ENCODE measurements at regions not wholly inside any gene's neighbourhood (a gene's known extent, or its start where the extent isn't known, plus 50 kb on each side); places are given as distances from the start of the nearest gene placed in this dataset.

GRCh38 chr1:30650968-30651320 lies 72.4 kb downstream of the MATN1 start:
- H3K4me3 ChIP-seq (ENCODE audit: low read length in 2 of 2): no peak overlapping the region

GRCh38 chr1:30650038-30650967 lies 73.1 kb downstream of the MATN1 start:
- H3K9me3 ChIP-seq (ENCODE audit: control insufficient read depth in 2 of 2, low read length in 2 of 2): peaks cover 0 to 2% of the 10 kb centered on the region in 2 donors
- H3K9ac ChIP-seq (ENCODE audit: low read length in 2 of 2): no peak overlapping the region
- H3K4me3 ChIP-seq (ENCODE audit: low read length in 2 of 2): no peak overlapping the region
- no peak overlapping the region for H3K27ac ChIP-seq (ENCODE audit: low read length)
- peaks cover 8% of the 10 kb centered on the region for H3K4me1 ChIP-seq (ENCODE audit: control insufficient read depth, insufficient read depth, low read length)
- no peaks in the 10 kb centered on the region for H3K36me3 ChIP-seq (ENCODE audit: control insufficient read depth in 2 of 2, insufficient read depth in 2 of 2, low read length in 2 of 2)
- peaks cover 17 to 18% of the 10 kb centered on the region in 2 donors for H3K27me3 ChIP-seq (ENCODE audit: control insufficient read depth in 1 of 2, insufficient read depth in 2 of 2, low read length in 2 of 2)

More at GRCh38 chr1:30650968-30651320, 72.4 kb downstream of the MATN1 start:
- H3K27me3 ChIP-seq (ENCODE audit: control insufficient read depth in 1 of 2, insufficient read depth in 2 of 2, low read length in 2 of 2): peaks cover 13 to 17% of the 10 kb centered on the region in 2 donors
- H3K4me1 ChIP-seq (ENCODE audit: control insufficient read depth, insufficient read depth, low read length): peaks cover 8% of the 10 kb centered on the region
- H3K9ac ChIP-seq (ENCODE audit: low read length in 2 of 2): no peak overlapping the region
- H3K9me3 ChIP-seq (ENCODE audit: control insufficient read depth in 2 of 2, low read length in 2 of 2): peaks cover 0 to 2% of the 10 kb centered on the region in 2 donors
- H3K27ac ChIP-seq (ENCODE audit: low read length): no peak overlapping the region
- no peaks in the 10 kb centered on the region for H3K36me3 ChIP-seq (ENCODE audit: control insufficient read depth in 2 of 2, insufficient read depth in 2 of 2, low read length in 2 of 2)

- H3K27me3 ChIP-seq (ENCODE audit: control insufficient read depth in 1 of 2, insufficient read depth in 2 of 2, low read length in 2 of 2): peaks cover 17 to 19% of the 10 kb centered on the region in 2 donors
- no peak overlapping the region for H3K27ac ChIP-seq (ENCODE audit: low read length)
Measured at GRCh38 chr1:30649321-30649991, 73.9 kb downstream of the MATN1 start.

DNA sequence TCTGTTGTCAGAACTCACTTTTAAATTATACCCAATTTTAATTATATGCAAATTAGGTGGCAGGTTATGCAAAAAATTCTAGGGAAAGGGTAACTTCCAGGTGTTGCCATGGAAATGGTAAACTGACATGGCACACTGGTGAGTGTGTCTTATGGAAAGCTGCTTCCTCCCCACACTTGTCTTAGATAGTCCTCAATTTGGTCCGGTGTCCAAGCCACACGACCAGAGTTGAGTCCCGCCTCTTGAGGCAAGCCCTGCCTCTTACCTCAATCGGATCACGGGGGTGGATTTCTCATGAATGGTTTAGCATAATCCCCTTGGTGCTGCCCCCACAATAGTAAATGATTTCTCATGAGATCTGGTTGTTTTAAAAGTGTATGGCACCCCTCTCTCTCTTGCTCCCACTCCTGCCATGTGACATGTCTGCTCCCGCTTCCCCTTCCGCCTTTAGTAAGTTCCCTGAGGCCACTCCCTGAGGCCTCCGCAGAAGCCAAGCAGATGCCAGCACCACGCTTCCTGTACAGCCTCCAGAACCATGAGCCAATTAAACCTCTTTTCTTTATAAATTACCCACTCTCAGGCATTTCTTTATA lies 74.9 kb downstream of the MATN1 start:
- no peak overlapping the region for H3K27ac ChIP-seq (ENCODE audit: low read length)

More at GRCh38 chr1:30649321-30649991, 73.9 kb downstream of the MATN1 start:
- H3K9ac ChIP-seq (ENCODE audit: low read length in 2 of 2): no peak overlapping the region
- peaks cover 8% of the 10 kb centered on the region for H3K4me1 ChIP-seq (ENCODE audit: control insufficient read depth, insufficient read depth, low read length)
- no peak overlapping the region for H3K4me3 ChIP-seq (ENCODE audit: low read length in 2 of 2)
- peaks cover 0 to 2% of the 10 kb centered on the region in 2 donors for H3K9me3 ChIP-seq (ENCODE audit: control insufficient read depth in 2 of 2, low read length in 2 of 2)
- no peaks in the 10 kb centered on the region for H3K36me3 ChIP-seq (ENCODE audit: control insufficient read depth in 2 of 2, insufficient read depth in 2 of 2, low read length in 2 of 2)

GRCh38 chr1:30645807-30646206 lies 77.6 kb downstream of the MATN1 start:
- Histone ChIP-seq H3K4me1 (ENCODE audit: control insufficient read depth, insufficient read depth, low read length) (no peaks in the 10 kb centered on the region), H3K27me3 (ENCODE audit: control insufficient read depth in 1 of 2, insufficient read depth in 2 of 2, low read length in 2 of 2) (peaks cover 20 to 31% of the 10 kb centered on the region in 2 donors), H3K4me3 (ENCODE audit: low read length in 2 of 2) (no peak overlapping the region), H3K27ac (ENCODE audit: low read length) (no peak overlapping the region), H3K9ac (ENCODE audit: low read length in 2 of 2) (no peak overlapping the region), H3K36me3 (ENCODE audit: control insufficient read depth in 2 of 2, insufficient read depth in 2 of 2, low read length in 2 of 2) (no peaks in the 10 kb centered on the region), H3K9me3 (ENCODE audit: control insufficient read depth in 2 of 2, low read length in 2 of 2) (peaks cover 0 to 2% of the 10 kb centered on the region in 2 donors)

More for the DNA sequence above, 74.9 kb downstream of the MATN1 start:
- peaks cover 0 to 2% of the 10 kb centered on the region in 2 donors for H3K9me3 ChIP-seq (ENCODE audit: control insufficient read depth in 2 of 2, low read length in 2 of 2)
- H3K27me3 ChIP-seq (ENCODE audit: control insufficient read depth in 1 of 2, insufficient read depth in 2 of 2, low read length in 2 of 2): peaks cover 20 to 25% of the 10 kb centered on the region in 2 donors
- no peaks in the 10 kb centered on the region for H3K36me3 ChIP-seq (ENCODE audit: control insufficient read depth in 2 of 2, insufficient read depth in 2 of 2, low read length in 2 of 2)
- H3K4me1 ChIP-seq (ENCODE audit: control insufficient read depth, insufficient read depth, low read length): peaks cover 8% of the 10 kb centered on the region
- H3K4me3 ChIP-seq (ENCODE audit: low read length in 2 of 2): no peak overlapping the region
- no peak overlapping the region for H3K9ac ChIP-seq (ENCODE audit: low read length in 2 of 2)

DNA sequence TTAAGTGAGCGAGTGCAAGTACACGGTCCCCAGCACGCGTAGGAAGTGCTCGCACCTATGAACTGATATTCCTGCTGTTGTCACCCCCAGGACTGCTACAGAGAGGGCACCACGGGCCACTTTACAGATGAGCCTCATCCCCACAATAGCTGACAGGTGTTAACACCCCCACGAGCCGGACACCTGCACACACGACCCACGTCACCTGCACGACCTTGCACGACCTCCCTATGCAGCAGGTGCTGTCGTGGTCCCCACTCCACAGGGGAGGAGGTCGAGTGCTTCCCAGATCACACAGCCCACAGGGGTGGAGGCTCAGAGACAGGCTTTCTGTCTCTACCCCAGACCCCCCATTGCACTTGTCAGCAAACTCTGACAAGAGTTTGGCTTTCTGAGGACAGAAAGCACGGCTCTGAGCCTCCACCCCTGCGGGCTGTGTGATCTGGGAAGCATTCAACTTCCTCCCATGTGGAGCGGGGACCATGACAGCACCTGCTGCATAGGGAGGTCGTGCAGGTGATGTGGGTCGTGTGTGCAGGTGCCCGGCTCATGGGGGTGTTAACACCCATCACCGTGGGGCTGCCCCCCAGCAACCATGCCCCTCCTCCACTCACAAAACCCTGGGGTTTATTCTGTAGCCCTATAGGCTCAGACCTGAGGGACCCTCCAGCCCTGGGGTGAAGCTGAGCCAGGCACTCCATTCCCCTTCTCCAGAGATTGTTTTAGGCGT lies 80.8 kb downstream of the MATN1 start:
- no peaks in the 10 kb centered on the region for H3K36me3 ChIP-seq (ENCODE audit: control insufficient read depth in 2 of 2, insufficient read depth in 2 of 2, low read length in 2 of 2)
- H3K9ac ChIP-seq (ENCODE audit: low read length in 2 of 2): no peak overlapping the region
- H3K27me3 ChIP-seq (ENCODE audit: control insufficient read depth in 1 of 2, insufficient read depth in 2 of 2, low read length in 2 of 2): peaks cover 7 to 24% of the 10 kb centered on the region in 2 donors
- H3K4me1 ChIP-seq (ENCODE audit: control insufficient read depth, insufficient read depth, low read length): no peaks in the 10 kb centered on the region
- H3K4me3 ChIP-seq (ENCODE audit: low read length in 2 of 2): no peak overlapping the region
- no peak overlapping the region for H3K27ac ChIP-seq (ENCODE audit: low read length)
- H3K9me3 ChIP-seq (ENCODE audit: control insufficient read depth in 2 of 2, low read length in 2 of 2): peaks cover 0 to 2% of the 10 kb centered on the region in 2 donors

DNA sequence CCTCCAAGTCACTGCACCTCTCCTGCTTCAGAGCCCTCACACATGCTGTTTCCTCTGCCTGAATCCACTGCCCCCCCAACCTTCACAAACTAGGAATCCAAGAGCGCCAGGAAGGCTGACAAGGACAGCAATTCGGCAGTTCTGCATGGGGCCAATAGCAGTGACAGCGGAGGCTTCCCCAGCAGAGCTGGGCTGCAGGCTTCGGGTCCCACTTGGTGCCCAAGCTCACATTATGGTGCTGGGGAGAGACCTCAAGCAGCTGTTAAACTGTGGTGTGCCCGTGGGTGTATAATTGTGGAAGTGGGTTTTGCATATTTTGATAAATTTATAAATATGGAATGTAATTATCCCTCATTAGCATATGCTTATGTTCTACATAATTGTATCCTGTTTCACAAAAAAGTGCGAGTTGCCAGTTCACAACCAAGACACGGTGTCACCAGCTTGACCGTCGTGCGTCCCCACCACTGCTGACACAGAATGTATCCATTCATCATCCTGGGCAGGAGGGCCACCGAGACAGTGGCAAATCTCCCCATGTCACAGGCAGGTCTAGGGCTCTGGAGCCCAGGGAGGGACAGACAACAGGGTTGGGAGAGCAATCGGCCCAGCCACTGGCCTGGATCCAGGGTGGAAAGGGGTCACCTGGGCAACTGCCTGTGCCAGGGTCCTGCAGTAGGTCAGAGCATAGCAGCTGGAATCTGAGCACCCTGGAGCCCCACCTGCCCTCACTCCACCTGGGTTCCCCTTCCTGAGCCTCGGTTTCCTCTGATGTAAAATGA lies 81.6 kb downstream of the MATN1 start:
- Histone ChIP-seq H3K4me3 (ENCODE audit: low read length in 2 of 2) (no peak overlapping the region), H3K4me1 (ENCODE audit: control insufficient read depth, insufficient read depth, low read length) (no peaks in the 10 kb centered on the region), H3K36me3 (ENCODE audit: control insufficient read depth in 2 of 2, insufficient read depth in 2 of 2, low read length in 2 of 2) (no peaks in the 10 kb centered on the region), H3K27ac (ENCODE audit: low read length) (no peak overlapping the region), H3K27me3 (ENCODE audit: control insufficient read depth in 1 of 2, insufficient read depth in 2 of 2, low read length in 2 of 2) (peaks cover 7 to 21% of the 10 kb centered on the region in 2 donors), H3K9ac (ENCODE audit: low read length in 2 of 2) (no peak overlapping the region), H3K9me3 (ENCODE audit: control insufficient read depth in 2 of 2, low read length in 2 of 2) (peaks cover 0 to 2% of the 10 kb centered on the region in 2 donors)

DNA sequence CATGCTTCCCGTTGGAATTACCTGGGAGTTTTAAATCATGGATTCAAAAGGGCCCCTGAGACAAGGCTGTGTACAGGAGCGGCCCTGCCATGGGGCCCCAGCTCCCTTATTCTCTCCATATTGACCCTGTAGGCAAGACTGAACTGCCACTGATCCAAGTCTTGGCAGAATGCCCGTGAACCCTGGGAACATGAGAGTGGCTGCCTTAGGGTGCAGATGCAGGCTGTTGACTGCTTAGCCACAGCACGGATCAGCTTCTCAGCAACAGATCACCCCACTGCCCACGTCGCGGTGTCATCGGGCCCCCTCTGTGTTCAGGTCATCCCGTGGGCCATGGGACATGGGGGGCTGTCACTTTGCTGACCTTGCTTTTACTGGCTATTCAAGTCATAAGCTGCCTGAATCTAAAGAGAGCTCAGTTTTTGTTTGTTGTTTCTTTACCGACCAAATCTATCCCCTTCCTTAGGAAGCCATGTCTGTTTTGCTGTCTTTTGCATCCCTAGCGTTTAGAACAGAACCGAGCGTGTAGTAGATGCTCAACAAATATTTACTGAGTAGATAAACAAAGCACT lies 83.4 kb downstream of the MATN1 start:
- H3K9me3 ChIP-seq (ENCODE audit: control insufficient read depth in 2 of 2, low read length in 2 of 2): no peaks in the 10 kb centered on the region
- H3K4me3 ChIP-seq (ENCODE audit: low read length in 2 of 2): no peak overlapping the region
- no peaks in the 10 kb centered on the region for H3K36me3 ChIP-seq (ENCODE audit: control insufficient read depth in 2 of 2, insufficient read depth in 2 of 2, low read length in 2 of 2)
- H3K27ac ChIP-seq (ENCODE audit: low read length): no peak overlapping the region
- H3K27me3 ChIP-seq (ENCODE audit: control insufficient read depth in 1 of 2, insufficient read depth in 2 of 2, low read length in 2 of 2): peaks cover 7 to 21% of the 10 kb centered on the region in 2 donors
- H3K4me1 ChIP-seq (ENCODE audit: control insufficient read depth, insufficient read depth, low read length): no peaks in the 10 kb centered on the region
- H3K9ac ChIP-seq (ENCODE audit: low read length in 2 of 2): no peak overlapping the region

DNA sequence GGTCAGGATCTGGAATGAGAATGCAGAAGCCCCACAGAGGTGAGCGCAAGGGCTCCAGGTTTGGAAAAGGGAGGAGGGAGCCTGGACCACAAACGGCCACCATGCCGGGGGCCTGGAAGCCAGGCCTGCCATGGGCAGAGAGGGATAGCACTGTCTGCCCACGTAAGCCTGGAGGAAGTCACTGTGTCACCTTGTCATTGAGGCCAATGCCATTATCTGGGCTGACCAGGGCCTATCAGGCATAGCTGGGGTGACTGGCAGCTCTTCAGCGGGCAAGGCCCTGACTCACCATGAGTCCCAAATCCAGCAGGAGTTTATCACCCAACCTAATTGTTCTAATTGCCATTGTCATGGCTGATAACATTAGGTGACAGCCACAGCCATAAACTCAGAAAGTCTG lies 84.6 kb downstream of the MATN1 start:
- H3K4me3 ChIP-seq (ENCODE audit: low read length in 2 of 2): no peak overlapping the region
- no peaks in the 10 kb centered on the region for H3K9me3 ChIP-seq (ENCODE audit: control insufficient read depth in 2 of 2, low read length in 2 of 2)
- H3K36me3 ChIP-seq (ENCODE audit: control insufficient read depth in 2 of 2, insufficient read depth in 2 of 2, low read length in 2 of 2): no peaks in the 10 kb centered on the region
- peaks cover 6 to 24% of the 10 kb centered on the region in 2 donors for H3K27me3 ChIP-seq (ENCODE audit: control insufficient read depth in 1 of 2, insufficient read depth in 2 of 2, low read length in 2 of 2)
- H3K9ac ChIP-seq (ENCODE audit: low read length in 2 of 2): no peak overlapping the region
- H3K4me1 ChIP-seq (ENCODE audit: control insufficient read depth, insufficient read depth, low read length): no peaks in the 10 kb centered on the region
- no peak overlapping the region for H3K27ac ChIP-seq (ENCODE audit: low read length)
